HG02759 (cell line): ENCODE measurements at regions not wholly inside any gene's neighbourhood (a gene's known extent, or its start where the extent isn't known, plus 50 kb on each side); places are given as distances from the start of the nearest gene placed in this dataset.

Source experiments
- ATAC-seq: cut with Tn5 transposase; IDR thresholded peaks from one replicate; pipeline ENCODE4 v1.9.1; 2021; ENCODE audit warnings: mild to moderate bottlenecking, moderate library complexity; ENCODE audit not compliant: unreplicated experiment

GRCh38 chr4:122516376-122516775, 59.9 kb upstream of the IL2 start:
- no peak for ATAC-seq

DNA sequence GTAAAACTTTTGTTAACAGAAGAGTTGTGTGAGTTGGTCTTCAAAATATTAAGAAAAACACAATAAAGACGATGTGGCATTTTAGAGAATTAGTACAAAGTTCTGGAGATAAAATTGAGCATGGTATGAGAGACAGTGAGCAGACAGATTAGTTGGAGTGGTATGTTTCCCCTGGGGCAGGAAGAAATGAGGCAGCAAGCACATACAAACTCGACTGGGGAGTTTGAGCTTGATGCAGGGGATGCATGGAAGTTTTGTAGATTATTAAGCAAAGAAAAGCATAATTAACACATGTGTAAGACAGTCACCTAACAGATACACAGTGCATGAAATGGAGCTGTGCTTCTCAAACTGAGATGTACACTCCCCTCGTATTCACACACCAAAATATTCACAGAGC, 58.1 kb upstream of the IL2 start:
- ATAC-seq: no peak

GRCh38 chr4:122512430-122512829, 55.9 kb upstream of the IL2 start:
- no peak for ATAC-seq

DNA sequence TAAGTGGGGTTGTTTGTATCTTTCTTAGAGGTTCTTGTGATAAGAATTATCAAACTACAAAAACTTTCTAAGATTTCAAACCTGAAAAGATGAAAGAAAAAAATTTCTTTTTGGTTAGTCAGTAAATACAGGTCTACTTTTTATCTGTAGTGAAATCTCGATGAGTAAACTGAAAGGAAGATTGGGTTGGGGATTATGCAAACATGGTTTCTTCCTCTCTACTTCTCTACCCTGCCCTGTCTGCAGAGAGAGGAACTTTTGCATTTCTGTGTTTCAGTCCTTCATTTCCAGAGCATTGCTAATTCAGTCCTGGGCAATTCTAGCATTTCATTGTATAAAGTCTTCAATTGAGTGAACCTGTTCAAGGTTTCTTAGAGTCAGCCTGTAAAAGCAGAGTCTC, 51.6 kb upstream of the IL2 start:
- no peak for ATAC-seq
